Fibroblast of lung (primary cell): ENCODE measurements at regions not wholly inside any gene's neighbourhood (a gene's known extent, or its start where the extent isn't known, plus 50 kb on each side); places are given as distances from the start of the nearest gene placed in this dataset.

Experiments used
- EZH2 ChIP-seq: IDR thresholded peaks from 2 replicates; pipeline ENCODE4 v1.5.1; 2012; ENCODE audit warnings: low read length, control low read depth, mild to moderate bottlenecking; ENCODE audit errors: missing control alignments
- TF ChIP-seq, protein P1 (sequence below), 2 donors: IDR thresholded peaks in 1 of 2; conservative IDR thresholded peaks in 1 of 2; 1 replicate in 1 of 2; 2 replicates in 1 of 2; pipeline ENCODE4 v1.5.1; 2011 to 2012; ENCODE audit warnings: low read length in 2 of 2, control low read depth in 1 of 2, inconsistent platforms in 1 of 2, low read depth in 1 of 2, mild to moderate bottlenecking in 1 of 2

DNA sequence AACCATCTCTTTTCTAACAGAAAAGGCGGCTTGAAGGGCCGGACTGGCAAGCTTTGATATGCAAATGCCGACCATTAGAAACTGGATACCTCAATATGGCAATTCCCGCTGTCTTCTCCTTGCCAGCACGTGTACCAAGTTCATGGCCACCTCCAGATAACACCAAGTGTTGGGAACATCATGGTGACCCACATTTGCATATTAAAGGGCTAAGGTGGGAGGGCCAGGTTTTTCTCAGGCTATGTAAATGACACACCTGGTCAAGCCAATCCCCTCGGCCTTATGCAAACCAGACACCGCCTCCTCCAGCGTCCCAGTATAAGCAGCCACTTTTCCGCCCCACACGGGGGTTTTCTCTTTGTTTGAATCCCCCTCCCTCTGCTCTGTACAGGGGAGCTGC, 110.7 kb downstream of the DACT2 start:
- TF ChIP-seq, protein P1, sequence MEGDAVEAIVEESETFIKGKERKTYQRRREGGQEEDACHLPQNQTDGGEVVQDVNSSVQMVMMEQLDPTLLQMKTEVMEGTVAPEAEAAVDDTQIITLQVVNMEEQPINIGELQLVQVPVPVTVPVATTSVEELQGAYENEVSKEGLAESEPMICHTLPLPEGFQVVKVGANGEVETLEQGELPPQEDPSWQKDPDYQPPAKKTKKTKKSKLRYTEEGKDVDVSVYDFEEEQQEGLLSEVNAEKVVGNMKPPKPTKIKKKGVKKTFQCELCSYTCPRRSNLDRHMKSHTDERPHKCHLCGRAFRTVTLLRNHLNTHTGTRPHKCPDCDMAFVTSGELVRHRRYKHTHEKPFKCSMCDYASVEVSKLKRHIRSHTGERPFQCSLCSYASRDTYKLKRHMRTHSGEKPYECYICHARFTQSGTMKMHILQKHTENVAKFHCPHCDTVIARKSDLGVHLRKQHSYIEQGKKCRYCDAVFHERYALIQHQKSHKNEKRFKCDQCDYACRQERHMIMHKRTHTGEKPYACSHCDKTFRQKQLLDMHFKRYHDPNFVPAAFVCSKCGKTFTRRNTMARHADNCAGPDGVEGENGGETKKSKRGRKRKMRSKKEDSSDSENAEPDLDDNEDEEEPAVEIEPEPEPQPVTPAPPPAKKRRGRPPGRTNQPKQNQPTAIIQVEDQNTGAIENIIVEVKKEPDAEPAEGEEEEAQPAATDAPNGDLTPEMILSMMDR (conservative IDR thresholded peaks at IDR 0.05 in 1 of 2, IDR thresholded peaks at IDR 0.05 in 1 of 2; ENCODE audit: low read depth in 1 of 2, low read length in 2 of 2), result no peak
- no peak for TF ChIP-seq EZH2
